Liver (tissue), 8 donors: ENCODE measurements at regions not wholly inside any gene's neighbourhood (a gene's known extent, or its start where the extent isn't known, plus 50 kb on each side); places are given as distances from the start of the nearest gene placed in this dataset.

ENCODE experiments used
- DNase-seq: peaks from one replicate; pipeline ENCODE4 v3.0.0-alpha.2; 2017; ENCODE audit warnings: low spot score
- H3K27ac ChIP-seq, 2 donors: one replicate each; pipeline ENCODE4 v1.7.0; 2013; ENCODE audit warnings: inconsistent platforms in 2 of 2, low read length in 2 of 2, control low read depth in 1 of 2, low read depth in 1 of 2, mild to moderate bottlenecking in 1 of 2
- H3K27me3 ChIP-seq, 4 donors: one replicate each; pipeline versions ENCODE4 v1.6.1 to v1.7.0; 2013; ENCODE audit warnings: low read length in 3 of 4, inconsistent platforms in 1 of 4, mild to moderate bottlenecking in 1 of 4, moderate library complexity in 1 of 4; ENCODE audit not compliant: control insufficient read depth in 4 of 4, insufficient read depth in 4 of 4
- H3K36me3 ChIP-seq, 4 donors: one replicate each; pipeline versions ENCODE4 v1.6.1 to v1.7.0; 2013; ENCODE audit warnings: low read length in 3 of 4, mild to moderate bottlenecking in 3 of 4, low read depth in 1 of 4, moderate library complexity in 1 of 4; ENCODE audit not compliant: control insufficient read depth in 4 of 4, insufficient read depth in 3 of 4
- H3K4me1 ChIP-seq, 4 donors: one replicate each; pipeline versions ENCODE4 v1.6.1 to v1.7.0; 2013; ENCODE audit warnings: low read length in 3 of 4, mild to moderate bottlenecking in 3 of 4, moderate library complexity in 1 of 4; ENCODE audit not compliant: control insufficient read depth in 4 of 4, insufficient read depth in 4 of 4
- H3K4me3 ChIP-seq, 3 donors: one replicate each; pipeline versions ENCODE4 v1.6.1 to v1.7.0; 2013; ENCODE audit warnings: low read length in 3 of 3, control low read depth in 1 of 3, low read depth in 1 of 3, mild to moderate bottlenecking in 1 of 3
- H3K9ac ChIP-seq, 2 donors: one replicate each; pipeline ENCODE4 v1.7.0; 2013; ENCODE audit warnings: low read length in 2 of 2, mild to moderate bottlenecking in 2 of 2, moderate library complexity in 2 of 2, control low read depth in 1 of 2, low read depth in 1 of 2
- H3K9me3 ChIP-seq, 4 donors: one replicate each; pipeline versions ENCODE4 v1.6.1 to v1.7.0; 2013; ENCODE audit warnings: low read length in 3 of 4; ENCODE audit not compliant: control insufficient read depth in 4 of 4
- EGR1 ChIP-seq, 2 donors: IDR thresholded peaks; 2 replicates each; pipeline ENCODE4 v1.6.1; 2016 to 2018; ENCODE audit warnings: antibody characterized with exemption in 2 of 2, low read depth in 2 of 2
- FOXA1 ChIP-seq: IDR thresholded peaks from 2 replicates; pipeline ENCODE4 v1.6.1; 2016; ENCODE audit warnings: antibody characterized with exemption
- FOXA2 ChIP-seq: IDR thresholded peaks from 2 replicates; pipeline ENCODE4 v1.6.1; 2016; ENCODE audit warnings: antibody characterized with exemption
- GABPA ChIP-seq, 2 donors: IDR thresholded peaks in 1 of 2; conservative IDR thresholded peaks in 1 of 2; 2 replicates each; pipeline ENCODE4 v1.6.1; 2016; ENCODE audit warnings: antibody characterized with exemption in 2 of 2, mild to moderate bottlenecking in 1 of 2, moderate library complexity in 1 of 2
- HNF4A ChIP-seq, 2 donors: conservative IDR thresholded peaks; 2 replicates each; pipeline ENCODE4 v1.6.1; 2016; ENCODE audit warnings: antibody characterized with exemption in 2 of 2, mild to moderate bottlenecking in 2 of 2
- HNF4G ChIP-seq: IDR thresholded peaks from 2 replicates; pipeline ENCODE4 v1.6.1; 2016; ENCODE audit warnings: antibody characterized with exemption
- JUND ChIP-seq, 2 donors: IDR thresholded peaks; 2 replicates each; pipeline ENCODE4 v1.6.1; 2016; ENCODE audit warnings: antibody characterized with exemption in 2 of 2
- NR2F2 ChIP-seq: IDR thresholded peaks from 2 replicates; pipeline ENCODE4 v1.6.1; 2016; ENCODE audit warnings: antibody characterized with exemption
- RAD21 ChIP-seq, 2 donors: IDR thresholded peaks; 2 replicates each; pipeline ENCODE4 v1.6.1; 2016; ENCODE audit warnings: antibody characterized with exemption in 2 of 2, mild to moderate bottlenecking in 2 of 2
- RXRA ChIP-seq, 2 donors: IDR thresholded peaks; 2 replicates each; pipeline ENCODE4 v1.6.1; 2017 to 2018; ENCODE audit warnings: antibody characterized with exemption in 2 of 2, mild to moderate bottlenecking in 1 of 2
- SP1 ChIP-seq: IDR thresholded peaks from 2 replicates; pipeline ENCODE4 v1.6.1; 2018; ENCODE audit warnings: antibody characterized with exemption, mild to moderate bottlenecking
- TAF1 ChIP-seq: conservative IDR thresholded peaks from 2 replicates; pipeline ENCODE4 v1.6.1; 2016; ENCODE audit warnings: antibody characterized with exemption, mild to moderate bottlenecking
- YY1 ChIP-seq: IDR thresholded peaks from 2 replicates; pipeline ENCODE4 v1.6.1; 2016; ENCODE audit warnings: antibody characterized with exemption, mild to moderate bottlenecking
- WGBS: extraction: QIAGEN DNeasy Blood & Tissue Kit; methylation state at CpG from one replicate; pipeline ENCODE4 v1.1.7; 2013; 5-methylcytosine and 5-hydroxymethylcytosine counted together
- TF ChIP-seq, protein P1 (sequence below): IDR thresholded peaks from 2 replicates; pipeline ENCODE4 v1.6.1; 2016; ENCODE audit warnings: antibody characterized with exemption, mild to moderate bottlenecking
- TF ChIP-seq, protein P2 (sequence below): IDR thresholded peaks from 2 replicates; pipeline ENCODE4 v1.6.1; 2016; ENCODE audit warnings: antibody characterized with exemption
- TF ChIP-seq, protein P3 (sequence below): fragments of 150-350 bp; IDR thresholded peaks from 2 replicates; pipeline ENCODE4 v1.5.1; 2017; ENCODE audit warnings: improper control_type of control experiment, low read depth, low read length; ENCODE audit not compliant: missing input control
- TF ChIP-seq, protein P4 (sequence below): IDR thresholded peaks from 2 replicates; pipeline ENCODE4 v1.6.1; 2016; ENCODE audit warnings: antibody characterized with exemption
- TF ChIP-seq, protein P5 (sequence below): IDR thresholded peaks from 2 replicates; pipeline ENCODE4 v1.6.1; 2016; ENCODE audit warnings: antibody characterized with exemption
- donor health status: healthy.
- donor health status: healthy.
- donor health status: healthy.
- donor health status: healthy.
- donor health status: healthy.

DNA sequence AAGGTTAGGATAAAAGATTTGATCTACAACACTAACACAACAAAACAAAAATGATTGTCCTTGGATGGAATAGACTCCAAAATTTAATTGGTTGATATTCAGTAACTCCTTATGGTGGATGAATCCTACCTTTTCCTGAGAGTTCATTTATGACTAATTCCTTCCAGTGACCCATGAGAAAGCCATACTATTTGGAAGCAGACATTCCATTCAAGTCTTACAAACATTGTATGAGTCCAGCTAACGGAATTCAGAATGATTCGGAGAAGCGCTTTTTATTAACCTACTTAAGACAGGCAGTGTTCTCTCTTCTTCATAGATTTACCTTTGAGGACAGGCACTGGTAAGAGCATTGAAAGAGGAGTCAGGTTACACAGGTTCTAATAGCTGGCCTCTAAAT lies 155.6 kb upstream of the ZNF648 start:
- Histone ChIP-seq H3K4me3 (no peak overlapping the region), H3K36me3 (no peaks in the 10 kb centered on the region), H3K9me3 (no peaks in the 10 kb centered on the region), H3K9ac (no peak overlapping the region), H3K27ac (no peak overlapping the region), H3K27me3 (no peaks in the 10 kb centered on the region), H3K4me1 (no peaks in the 10 kb centered on the region)
- no peak for DNase-seq
- TF ChIP-seq, protein P1, sequence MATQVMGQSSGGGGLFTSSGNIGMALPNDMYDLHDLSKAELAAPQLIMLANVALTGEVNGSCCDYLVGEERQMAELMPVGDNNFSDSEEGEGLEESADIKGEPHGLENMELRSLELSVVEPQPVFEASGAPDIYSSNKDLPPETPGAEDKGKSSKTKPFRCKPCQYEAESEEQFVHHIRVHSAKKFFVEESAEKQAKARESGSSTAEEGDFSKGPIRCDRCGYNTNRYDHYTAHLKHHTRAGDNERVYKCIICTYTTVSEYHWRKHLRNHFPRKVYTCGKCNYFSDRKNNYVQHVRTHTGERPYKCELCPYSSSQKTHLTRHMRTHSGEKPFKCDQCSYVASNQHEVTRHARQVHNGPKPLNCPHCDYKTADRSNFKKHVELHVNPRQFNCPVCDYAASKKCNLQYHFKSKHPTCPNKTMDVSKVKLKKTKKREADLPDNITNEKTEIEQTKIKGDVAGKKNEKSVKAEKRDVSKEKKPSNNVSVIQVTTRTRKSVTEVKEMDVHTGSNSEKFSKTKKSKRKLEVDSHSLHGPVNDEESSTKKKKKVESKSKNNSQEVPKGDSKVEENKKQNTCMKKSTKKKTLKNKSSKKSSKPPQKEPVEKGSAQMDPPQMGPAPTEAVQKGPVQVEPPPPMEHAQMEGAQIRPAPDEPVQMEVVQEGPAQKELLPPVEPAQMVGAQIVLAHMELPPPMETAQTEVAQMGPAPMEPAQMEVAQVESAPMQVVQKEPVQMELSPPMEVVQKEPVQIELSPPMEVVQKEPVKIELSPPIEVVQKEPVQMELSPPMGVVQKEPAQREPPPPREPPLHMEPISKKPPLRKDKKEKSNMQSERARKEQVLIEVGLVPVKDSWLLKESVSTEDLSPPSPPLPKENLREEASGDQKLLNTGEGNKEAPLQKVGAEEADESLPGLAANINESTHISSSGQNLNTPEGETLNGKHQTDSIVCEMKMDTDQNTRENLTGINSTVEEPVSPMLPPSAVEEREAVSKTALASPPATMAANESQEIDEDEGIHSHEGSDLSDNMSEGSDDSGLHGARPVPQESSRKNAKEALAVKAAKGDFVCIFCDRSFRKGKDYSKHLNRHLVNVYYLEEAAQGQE: no peak
- TF ChIP-seq, protein P2, sequence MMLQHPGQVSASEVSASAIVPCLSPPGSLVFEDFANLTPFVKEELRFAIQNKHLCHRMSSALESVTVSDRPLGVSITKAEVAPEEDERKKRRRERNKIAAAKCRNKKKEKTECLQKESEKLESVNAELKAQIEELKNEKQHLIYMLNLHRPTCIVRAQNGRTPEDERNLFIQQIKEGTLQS: no peak
- TF ChIP-seq FOXA2 (no peak), TAF1 (no peak), SP1 (no peak), YY1 (no peak), NR2F2 (no peak), RAD21 (IDR thresholded peaks at IDR 0.05) (no peak), RXRA (IDR thresholded peaks at IDR 0.05) (no peak), HNF4G (no peak), GABPA (IDR thresholded peaks at IDR 0.05 in 1 of 2, conservative IDR thresholded peaks at IDR 0.05 in 1 of 2) (no peak), HNF4A (conservative IDR thresholded peaks at IDR 0.05) (no peak), EGR1 (IDR thresholded peaks at IDR 0.05; ENCODE audit: low read depth in 2 of 2) (no peak), FOXA1 (no peak), JUND (IDR thresholded peaks at IDR 0.05) (no peak)
- TF ChIP-seq, protein P3, sequence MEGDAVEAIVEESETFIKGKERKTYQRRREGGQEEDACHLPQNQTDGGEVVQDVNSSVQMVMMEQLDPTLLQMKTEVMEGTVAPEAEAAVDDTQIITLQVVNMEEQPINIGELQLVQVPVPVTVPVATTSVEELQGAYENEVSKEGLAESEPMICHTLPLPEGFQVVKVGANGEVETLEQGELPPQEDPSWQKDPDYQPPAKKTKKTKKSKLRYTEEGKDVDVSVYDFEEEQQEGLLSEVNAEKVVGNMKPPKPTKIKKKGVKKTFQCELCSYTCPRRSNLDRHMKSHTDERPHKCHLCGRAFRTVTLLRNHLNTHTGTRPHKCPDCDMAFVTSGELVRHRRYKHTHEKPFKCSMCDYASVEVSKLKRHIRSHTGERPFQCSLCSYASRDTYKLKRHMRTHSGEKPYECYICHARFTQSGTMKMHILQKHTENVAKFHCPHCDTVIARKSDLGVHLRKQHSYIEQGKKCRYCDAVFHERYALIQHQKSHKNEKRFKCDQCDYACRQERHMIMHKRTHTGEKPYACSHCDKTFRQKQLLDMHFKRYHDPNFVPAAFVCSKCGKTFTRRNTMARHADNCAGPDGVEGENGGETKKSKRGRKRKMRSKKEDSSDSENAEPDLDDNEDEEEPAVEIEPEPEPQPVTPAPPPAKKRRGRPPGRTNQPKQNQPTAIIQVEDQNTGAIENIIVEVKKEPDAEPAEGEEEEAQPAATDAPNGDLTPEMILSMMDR: no peak
- TF ChIP-seq, protein P4, sequence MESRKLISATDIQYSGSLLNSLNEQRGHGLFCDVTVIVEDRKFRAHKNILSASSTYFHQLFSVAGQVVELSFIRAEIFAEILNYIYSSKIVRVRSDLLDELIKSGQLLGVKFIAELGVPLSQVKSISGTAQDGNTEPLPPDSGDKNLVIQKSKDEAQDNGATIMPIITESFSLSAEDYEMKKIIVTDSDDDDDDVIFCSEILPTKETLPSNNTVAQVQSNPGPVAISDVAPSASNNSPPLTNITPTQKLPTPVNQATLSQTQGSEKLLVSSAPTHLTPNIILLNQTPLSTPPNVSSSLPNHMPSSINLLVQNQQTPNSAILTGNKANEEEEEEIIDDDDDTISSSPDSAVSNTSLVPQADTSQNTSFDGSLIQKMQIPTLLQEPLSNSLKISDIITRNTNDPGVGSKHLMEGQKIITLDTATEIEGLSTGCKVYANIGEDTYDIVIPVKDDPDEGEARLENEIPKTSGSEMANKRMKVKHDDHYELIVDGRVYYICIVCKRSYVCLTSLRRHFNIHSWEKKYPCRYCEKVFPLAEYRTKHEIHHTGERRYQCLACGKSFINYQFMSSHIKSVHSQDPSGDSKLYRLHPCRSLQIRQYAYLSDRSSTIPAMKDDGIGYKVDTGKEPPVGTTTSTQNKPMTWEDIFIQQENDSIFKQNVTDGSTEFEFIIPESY: no peak
- TF ChIP-seq, protein P5, sequence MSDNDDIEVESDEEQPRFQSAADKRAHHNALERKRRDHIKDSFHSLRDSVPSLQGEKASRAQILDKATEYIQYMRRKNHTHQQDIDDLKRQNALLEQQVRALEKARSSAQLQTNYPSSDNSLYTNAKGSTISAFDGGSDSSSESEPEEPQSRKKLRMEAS: no peak
- WGBS: 98% methylated on average over 3 of the region's 3 CpGs

DNA sequence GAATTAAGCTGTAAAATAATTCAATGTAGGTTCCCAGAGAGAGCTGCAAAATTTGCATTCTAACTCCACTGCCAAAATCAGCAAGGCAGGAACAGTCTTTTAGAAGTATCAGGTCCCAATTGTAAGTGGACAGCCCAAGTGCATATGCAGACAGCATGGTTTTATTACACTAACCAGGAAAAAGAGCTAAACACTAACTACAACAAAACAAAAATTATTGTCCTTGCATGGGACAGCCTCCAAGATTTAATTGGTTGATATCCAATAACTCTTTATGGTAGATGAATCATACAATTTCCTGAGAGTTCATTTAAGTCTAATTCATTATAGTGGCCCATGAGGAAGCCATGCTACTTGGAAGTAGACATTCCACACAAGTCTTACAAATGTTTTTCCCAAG lies 154.3 kb upstream of the ZNF648 start:
- H3K4me3 ChIP-seq: no peak overlapping the region
- H3K27ac ChIP-seq: no peak overlapping the region
- TF ChIP-seq HNF4A (conservative IDR thresholded peaks at IDR 0.05): no peak
- no peak for TF ChIP-seq TAF1
- TF ChIP-seq FOXA2: no peak
- TF ChIP-seq, protein P1: no peak
- TF ChIP-seq NR2F2: no peak
- no peak for TF ChIP-seq YY1
- H3K36me3 ChIP-seq: no peaks in the 10 kb centered on the region
- no peaks in the 10 kb centered on the region for H3K27me3 ChIP-seq
- H3K4me1 ChIP-seq: no peaks in the 10 kb centered on the region
- H3K9me3 ChIP-seq: no peaks in the 10 kb centered on the region
- no peak for DNase-seq
- no peak overlapping the region for H3K9ac ChIP-seq
